GM19397 (cell line): ENCODE measurements at regions not wholly inside any gene's neighbourhood (a gene's known extent, or its start where the extent isn't known, plus 50 kb on each side); places are given as distances from the start of the nearest gene placed in this dataset.

Source experiments
- ATAC-seq: cut with Tn5 transposase; IDR thresholded peaks from one replicate; pipeline ENCODE4 v1.9.1; 2021; ENCODE audit warnings: mild to moderate bottlenecking, moderate library complexity; ENCODE audit not compliant: unreplicated experiment

DNA sequence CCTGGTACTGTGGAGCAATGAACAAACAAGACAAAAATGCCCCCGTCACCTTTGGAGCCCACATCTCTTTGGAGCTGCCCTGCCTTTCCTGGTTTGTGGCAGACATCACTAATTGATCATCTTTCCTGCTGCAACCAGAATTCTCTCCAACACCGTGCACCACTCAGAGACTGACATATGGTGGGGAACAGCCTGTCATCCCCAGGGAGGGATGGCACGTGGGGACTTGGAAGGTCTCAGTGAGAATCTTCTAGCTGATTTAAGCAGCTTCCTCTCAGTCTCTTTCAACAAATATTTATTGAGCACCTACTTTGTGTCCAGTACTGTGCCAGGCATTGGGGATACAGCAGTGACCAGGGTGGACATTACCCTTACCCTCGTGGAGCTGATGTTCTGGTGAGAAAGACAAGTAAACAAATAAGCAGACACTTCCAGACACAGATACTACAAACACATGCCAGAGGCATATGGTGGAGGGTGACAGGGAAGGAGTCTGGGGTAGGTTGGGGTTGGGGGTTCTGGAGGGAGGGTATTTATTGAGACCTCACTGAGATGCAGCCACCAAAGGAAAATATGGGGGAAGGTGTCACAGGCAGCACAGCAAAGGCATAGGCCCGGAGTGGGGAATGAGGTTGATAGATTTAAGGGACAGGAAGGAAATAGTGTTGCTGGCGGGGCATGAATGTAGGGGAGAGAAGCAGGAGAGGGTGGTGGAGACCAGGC, 82.3 kb downstream of the CEBPB start:
- no peak for ATAC-seq

DNA sequence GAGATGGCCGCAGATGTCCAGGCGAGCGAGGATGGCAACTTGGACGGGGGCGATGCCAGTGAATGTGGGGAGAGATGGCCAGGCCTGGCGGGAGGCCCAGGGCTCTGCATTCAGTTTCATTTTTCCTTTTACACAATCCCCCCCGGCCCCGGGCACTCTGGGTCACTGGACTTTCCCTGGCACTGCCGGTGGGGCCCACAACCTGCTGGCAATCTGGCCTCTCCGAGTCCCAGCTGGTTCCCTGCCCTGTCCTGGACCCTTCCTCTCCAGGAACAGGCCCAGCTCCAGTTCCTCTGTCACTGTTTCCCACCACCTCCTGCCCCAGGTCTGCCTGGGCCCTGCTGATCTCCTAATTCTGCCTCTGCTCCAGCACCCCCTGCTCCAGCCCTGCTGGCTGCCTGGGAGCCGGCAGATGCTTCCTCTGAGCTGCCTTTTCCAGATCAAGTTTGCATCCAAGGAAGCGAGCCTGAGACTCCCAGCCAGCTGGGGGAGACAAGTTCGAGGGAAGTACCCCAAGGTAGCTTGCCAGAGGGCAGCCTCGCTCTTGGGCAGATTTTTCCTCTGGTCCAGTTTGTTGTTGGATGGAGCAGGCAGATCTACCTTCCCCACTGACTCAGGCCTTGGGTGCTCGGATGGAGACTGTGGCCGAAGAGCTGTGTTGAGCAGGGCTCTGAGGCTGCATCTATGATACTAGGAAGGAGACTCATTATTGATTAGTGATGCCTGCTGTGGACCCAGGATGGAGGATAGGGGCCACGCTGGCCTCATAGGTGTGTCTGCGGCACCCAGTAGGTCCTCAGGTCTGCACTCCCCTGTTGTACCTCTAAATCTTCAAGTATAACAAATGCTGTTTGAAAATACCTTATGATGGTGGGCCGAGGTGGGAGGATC, 83.2 kb downstream of the CEBPB start:
- ATAC-seq: no peak

DNA sequence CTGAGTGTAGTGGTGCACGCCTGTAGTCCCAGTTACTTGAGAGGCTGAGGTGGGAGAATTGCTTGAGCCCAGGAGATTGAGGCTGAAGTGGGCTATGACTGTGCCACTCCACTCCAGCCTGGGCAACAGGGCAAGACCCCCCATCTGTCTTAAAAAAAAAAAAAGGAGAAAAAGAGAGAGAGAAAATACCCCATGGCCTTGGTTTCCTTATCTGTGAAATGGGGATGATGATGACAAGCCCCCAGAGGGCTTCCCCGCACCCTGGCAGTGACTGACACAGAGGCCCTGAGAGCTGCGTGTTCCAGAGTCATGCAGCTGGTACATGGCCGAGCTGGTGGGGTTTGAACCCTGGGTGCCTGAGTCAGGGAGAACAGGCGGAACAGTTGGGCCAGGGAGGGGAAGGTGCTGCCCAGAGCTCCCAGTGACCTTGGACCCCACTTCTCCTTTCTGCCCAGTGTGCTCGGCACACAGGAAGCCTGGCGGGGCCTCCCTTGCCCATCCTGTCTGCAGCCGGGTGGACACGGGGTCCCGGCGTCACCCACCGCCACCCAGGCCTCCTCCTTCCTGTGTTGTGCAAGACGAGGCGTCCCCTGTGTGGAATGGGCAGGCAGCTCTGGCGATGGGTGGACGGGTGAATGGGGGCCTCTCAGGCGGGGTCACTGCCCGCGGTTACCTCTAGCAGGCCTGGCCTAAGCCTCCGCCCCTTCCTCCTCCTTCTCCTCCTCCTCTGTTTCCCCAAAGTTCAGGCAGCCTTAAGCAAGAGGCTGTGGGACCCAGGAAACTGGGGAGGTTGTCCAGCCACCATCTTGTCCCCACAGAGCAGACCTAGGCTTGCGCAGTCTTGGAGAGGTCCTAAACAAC, 84.2 kb downstream of the CEBPB start:
- no peak for ATAC-seq

DNA sequence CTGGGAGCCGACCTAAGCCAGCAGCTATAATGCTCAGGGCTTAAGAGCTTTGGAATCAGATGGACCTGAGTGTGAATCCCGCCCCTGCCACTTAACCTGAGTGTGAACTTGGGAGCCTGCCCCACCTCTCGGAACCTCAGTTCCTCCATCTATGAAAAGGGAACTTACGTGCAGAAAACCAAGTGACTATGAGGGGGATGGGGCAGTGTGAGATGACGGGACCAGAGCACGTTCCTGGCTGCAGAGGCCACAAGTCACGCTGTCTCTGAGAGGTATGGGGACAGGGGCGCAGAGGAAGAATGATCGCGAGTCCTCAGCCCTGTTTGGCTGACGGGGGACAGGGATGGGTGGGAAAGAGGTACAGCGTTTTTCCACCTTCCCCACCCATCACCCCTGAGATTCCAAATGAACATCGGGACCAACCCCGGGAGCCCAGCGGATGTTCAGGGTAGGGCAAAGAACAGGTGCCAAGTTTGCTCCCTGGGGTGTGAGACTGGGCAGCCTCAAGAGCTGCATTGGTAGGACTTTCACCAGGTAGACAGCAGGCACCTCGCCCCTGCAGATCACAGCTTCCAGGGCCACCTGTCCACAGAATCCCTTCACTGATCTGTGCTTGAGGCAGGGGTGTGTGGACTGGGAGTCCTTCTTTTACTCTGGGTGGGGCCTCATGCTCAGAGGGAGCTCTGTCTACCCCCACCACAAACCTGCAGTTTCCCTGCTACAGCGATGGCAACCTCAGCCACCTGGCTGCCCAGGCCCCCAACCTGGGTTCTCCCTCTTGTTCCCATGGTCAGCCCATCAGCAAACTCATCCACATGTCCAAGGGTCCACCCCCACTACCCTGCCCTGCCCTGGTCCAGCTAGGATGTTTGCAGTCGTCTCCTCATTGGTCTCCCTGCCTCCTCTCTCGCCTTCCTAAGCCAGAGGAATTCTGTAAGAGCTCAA, 85.8 kb downstream of the CEBPB start:
- ATAC-seq: no peak

DNA sequence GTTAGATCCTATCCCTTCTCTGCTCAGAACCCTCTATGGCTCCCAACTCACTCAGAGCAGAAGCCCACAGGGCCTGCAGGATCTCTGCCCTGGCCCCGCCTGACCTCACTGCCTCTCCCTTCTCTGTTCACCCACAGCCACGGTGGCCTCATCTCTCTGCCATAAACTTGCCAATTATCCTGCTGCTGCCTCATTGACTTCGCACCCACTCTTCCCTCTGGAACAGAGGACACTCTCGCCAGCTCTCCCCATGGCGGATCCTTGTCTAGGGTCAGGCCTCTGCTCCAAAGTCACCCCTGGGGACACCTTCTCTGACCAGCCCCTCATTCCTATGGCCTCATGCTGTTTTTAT, 86.4 kb downstream of the CEBPB start:
- ATAC-seq: no peak

DNA sequence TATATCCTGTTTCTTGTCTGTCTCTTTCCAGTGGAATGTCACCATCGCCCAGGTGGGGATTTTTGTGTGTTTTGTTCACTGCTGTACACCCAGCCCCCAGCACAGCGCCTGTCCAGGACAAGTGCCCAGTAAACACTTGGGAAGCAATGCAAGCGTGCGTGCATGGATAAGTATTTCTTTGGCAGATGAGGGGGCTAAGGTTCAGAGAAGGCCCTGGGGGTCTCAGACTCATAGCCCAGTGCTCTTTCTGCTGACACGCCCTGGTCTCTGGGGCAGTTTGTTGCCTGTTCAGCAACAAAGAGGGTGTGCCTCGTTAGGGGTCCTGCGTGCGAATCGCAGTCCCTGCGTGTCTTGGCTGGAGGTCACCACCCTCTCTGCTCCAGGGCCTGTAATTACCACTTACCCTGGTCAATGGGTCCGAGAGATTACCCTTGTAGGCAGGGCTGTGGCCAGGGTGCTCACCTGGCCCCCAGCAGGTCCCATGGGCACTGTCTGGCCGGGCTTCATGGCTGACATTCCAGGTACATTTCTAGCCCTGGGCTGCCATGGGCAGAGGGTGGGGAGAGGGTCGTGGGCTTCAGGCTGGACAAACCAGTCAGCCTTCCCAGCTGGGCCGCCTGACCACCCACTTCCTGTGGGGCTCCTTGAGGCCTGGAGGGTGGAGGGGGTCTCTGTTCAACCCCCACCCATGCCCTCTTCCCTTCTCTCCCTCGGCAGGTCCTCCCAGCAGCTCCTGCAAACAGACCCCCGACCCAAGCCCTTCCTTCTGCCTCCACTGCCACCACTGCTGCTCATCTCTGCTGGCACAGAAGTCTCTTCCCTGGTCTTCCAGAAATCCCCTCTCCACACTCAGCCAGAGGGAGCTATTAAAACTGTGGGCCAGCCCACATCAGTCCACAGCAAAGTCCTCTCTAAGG, 87.1 kb downstream of the CEBPB start:
- ATAC-seq: no peak

DNA sequence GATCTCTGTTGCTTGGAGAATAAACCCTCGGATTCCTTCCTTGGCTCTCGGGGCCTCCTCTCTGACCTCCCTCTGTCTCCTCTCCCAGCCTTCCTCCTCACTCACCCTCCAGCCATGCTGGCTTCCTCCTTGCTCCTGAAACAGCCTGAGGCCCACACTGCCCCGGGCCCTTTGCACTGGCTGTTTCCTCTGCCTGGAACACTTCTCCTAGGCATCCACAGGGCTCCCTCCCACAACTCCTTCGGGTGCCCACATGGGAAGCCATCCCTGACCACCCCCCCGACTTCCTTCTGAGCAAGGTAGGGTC, 87.7 kb downstream of the CEBPB start:
- ATAC-seq: no peak

DNA sequence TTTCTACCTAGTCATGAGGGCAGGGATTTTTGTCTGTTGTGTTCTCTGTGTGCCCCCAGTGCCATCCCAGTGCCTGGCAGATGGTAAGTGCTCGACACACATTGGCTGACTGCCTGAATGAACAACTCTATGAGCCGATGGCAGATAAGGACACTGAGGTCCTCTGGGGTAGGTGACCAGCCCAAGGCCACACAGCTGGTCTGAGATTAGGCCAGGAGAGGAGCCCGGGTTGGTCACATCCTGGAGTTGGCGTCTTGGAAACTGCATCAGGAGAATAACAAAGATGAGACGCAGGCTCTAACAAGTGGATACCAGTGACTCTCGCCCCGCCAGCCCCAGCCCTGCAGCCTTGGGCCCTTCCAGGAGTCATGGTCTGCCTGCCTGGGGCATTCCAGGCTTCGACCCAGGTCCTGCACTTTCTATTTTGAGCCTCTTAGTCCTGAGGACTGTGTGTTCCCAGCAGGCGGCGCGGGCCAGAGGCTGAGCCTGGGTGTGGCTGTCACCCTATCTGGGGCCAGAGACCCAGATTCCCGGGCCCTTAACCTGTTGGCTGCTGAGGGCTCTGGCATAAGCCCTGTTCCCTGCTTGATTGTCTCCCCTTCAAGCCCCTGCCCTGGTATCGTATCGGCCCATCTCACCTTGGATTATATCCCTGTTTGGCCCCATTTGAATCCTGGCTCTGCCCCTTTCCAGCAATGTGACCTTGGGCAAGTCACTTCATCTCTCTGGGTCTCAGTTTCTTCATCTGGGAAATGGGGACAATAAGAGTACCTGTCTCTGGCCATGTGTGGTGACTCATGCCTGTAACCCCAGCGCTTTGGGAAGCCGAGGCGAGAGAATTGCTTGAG, 88.3 kb downstream of the CEBPB start:
- ATAC-seq: no peak

DNA sequence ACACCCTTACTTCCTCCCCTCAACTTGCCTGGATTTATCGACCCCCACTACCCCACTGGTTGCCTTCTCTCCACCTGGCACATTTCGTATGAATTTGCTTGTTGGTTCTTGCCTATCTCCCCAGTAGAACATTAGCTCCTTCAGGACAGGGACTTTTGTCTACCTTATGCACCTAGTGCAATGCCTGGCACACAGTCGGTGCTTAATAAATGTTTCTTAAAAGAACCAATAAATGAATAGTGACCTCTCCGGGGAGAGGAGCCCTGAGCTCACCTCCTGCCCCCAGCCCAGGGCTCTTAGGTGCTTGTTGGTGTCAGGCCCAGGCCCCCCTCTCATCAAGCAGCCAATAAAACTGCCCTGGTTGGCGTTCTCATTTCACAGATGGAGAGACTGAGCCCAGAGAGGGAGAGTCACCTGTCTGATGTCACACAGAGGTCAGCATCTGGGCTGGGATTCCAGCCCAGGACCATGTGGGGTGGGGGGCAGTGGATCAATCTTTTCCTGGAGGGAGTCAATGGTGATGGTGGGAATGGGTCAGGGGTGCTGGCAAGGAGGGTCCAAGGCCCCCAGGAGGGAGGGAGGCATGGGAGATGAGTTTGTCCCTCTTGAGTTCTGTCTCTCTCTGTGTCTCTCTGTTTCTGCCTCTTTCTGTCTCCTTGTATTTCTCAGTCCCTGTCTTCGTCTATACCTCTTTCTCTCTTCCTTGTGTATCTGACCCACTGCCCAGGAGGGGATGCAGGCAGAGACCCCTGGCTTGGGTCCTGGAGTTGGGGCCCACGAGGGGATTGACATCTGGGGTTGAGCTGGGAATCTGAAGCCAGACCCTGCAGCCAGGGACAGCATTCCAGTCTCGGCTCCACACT, 89.6 kb downstream of the CEBPB start:
- no peak for ATAC-seq

DNA sequence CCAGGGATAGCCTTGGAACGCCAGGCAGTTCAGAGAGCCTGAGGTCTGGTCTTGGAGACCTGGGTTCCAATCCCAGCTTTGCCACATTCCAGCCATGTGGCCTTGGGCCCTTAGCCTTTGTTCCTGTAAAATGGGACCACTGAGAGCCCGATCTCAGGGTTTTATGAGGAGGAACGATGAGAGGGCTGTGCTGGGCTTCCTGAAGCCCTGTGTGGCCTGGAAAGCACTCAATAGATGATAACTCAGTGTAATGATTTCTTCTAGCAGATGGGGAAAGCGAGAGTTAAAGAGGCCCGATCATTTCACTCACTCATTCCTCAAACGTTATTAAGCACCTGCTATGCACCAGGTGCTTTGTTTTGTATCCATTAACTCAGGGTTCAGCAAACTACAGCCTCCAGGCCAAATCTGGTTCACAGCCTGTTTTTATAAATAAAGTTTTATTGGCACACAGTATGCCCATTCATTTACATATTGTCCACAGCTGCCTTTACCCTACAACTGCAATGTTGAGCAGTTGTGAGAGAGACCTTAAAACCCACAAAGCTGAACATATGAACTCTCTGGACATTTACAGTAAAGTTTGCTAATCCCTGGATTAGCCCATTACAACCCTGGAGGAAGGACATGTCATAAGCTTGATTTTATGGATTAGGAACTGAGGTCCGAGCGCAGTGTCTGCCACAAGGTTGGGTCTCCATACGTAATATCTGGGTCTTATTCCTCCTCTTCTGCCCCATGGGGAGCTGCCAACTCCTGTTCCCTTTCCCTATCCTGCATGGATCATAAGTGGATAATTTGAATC, 90.4 kb downstream of the CEBPB start:
- ATAC-seq: no peak

DNA sequence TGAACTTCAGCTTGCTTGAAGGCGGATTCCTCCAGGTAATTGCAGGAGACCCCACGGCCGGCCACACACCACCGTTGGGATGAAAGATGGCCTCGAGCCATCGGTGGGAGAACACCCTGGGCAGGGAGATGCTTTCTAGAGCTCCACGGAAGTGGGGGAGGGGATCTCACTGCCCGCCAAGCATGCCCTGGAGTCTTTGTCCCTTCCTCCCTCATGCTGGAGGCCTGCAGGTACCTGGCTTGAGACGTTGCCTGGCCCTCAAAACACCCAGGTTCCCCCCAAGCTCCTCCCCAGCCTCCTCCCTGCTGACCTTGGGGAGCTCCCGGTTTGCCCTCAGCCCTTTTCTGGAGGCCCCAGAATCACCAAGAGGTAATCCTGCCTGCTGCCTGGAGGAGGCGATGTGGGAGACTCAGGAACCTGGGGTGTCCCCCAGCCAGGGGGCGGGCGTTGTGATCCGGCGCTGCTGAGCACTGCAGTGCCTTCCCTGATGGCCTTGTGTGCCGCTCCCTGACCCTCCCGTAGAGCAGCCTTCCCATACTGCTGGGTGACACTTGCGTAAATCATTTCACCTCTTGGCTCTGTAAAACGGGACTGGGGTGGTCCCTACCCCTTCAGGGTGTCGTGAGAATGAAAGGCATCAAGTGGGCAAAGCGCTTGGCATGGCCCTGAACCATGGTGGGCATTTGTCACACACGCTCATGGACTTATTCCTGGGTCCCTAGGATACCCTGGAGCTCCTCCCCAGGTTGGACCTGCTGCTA, 91.4 kb downstream of the CEBPB start:
- no peak for ATAC-seq

DNA sequence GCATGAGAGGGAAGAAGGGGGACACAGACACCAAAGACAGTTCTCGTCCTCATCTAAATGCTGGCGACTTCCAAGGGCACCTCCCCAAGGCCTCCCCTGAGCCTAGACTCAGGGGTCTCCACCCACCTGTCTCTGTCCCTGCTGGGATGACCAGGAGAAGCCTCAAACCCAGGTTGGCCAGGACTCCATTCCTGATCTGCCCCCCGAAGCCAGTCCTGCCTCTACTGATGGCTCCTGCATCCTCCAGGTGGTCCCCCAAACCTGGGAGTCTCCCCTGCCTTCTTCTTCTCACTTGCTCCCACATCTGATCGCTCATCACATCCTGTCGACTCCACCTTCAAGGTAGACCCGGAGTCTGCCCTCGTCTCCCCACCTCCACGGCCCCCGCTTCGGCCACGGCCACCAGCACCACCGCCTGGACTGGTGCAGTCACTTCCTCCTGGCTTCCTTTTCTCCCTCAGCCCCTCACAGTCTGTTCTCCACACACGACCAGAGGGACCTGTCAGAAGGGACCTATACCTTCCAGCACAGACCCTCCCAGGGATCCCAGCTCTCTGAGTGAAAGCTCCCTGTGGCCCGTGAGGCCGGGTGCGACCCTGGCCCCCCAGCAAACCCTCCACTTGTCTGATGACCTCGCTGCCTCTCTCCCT, 92.1 kb downstream of the CEBPB start:
- ATAC-seq: no peak

DNA sequence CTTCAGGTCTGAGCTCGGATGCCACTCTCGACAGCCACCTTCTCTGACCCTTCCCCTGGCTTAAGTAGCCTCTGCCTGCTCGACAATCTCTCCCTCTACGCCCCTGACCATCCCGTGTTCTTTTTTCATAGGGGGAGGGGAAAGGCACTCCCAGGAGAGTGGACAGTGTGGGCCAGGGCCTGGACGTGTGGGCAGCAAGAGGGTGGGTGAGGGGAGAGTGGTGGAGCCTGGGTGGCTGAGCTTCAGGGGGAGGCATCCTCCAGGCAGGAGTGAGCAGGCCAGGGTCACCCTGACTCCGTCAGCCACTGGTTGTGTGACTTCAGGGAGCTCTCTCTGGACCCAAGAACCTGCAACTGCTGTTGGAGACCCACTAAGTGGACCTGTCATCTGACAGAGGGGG, 92.7 kb downstream of the CEBPB start:
- no peak for ATAC-seq

DNA sequence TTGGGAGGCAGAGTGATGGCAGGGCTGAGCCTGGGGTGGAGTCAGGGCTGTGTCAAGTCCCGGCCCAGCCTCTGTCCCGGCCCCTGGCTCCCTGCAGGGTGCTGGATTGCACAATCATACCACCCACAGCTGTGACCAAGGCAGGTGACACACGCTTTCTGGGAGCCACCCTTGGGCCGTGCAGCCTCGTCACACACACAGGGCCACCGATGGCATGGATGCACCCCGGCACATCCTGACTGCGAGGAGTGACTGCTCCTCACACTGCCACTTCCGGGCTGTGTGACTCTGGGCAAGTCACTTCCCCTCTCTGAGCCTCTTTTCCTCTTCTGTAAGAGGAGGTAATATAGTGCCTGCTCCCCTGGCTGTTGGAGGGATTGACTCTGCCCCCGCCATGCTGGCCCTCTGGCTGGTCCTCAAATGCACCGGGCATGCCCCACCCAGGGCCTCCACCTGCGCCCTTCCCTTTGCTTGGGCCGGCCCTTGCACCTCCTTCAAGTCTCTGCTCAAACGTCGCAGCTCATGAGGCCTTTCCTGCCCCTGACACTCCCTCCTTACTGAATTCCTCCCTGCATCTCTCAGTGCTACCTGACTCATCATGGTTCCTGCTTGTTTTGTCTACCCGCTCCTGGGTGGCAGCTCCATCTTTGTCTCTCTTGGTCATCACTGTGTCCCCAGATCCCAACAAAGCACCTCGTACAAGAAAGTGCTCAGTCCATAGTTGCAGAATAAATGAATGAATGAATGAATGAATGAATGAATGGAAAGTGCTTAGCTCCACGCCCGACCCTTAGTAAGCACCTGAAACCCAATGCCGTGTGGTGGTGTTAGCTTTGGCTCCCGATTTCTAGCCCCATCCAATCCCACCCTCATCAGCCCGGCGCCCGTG, 93.5 kb downstream of the CEBPB start:
- no peak for ATAC-seq
